WTC11 (cell line): ENCODE measurements at regions not wholly inside any gene's neighbourhood (a gene's known extent, or its start where the extent isn't known, plus 50 kb on each side); places are given as distances from the start of the nearest gene placed in this dataset.

Source experiments
- JUN ChIP-seq: sonication (generic); formaldehyde crosslinking; IDR thresholded peaks from 2 replicates; pipeline ENCODE4 v1.8.0; 2023; ENCODE audit warnings: mild to moderate bottlenecking, missing genetic modification reagents
- TF ChIP-seq, protein P1 (sequence below): sonication (generic); formaldehyde crosslinking; IDR thresholded peaks from 2 replicates; pipeline ENCODE4 v1.8.0; 2022; ENCODE audit warnings: mild to moderate bottlenecking, missing genetic modification reagents

DNA sequence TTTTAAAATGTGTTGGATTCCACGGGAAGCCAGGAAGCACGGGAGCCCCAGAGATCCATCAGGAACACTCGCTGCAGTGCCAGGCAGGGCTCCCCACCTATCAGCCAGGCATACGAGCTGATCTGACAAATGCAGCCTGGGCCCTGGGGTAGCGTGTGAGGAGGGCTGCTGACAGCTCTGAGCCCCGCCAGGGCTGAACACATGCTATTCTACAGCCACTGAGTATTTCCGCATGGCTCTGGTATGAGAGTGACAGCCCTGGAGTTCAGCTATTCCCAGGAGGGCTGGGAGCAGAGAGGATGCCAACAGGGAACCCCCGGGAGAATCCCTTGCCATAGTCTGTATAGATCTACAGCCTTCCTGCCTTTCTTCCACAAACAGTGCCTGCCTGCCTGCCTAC is 237.3 kb upstream of the ZMIZ1 start:
- TF ChIP-seq, protein P1, sequence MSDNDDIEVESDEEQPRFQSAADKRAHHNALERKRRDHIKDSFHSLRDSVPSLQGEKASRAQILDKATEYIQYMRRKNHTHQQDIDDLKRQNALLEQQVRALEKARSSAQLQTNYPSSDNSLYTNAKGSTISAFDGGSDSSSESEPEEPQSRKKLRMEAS (CRISPR knock-in tag): no peak
- TF ChIP-seq JUN (CRISPR knock-in tag): no peak
